ENCODE measurements at regions not wholly inside any gene's neighbourhood (a gene's known extent, or its start where the extent isn't known, plus 50 kb on each side); places are given as distances from the start of the nearest gene placed in this dataset.
"Not testable (repeated sequence)": the region's sequence is repeated elsewhere in the genome, so short reads cannot be mapped to it uniquely, and the experiment has no call there.

DNA sequence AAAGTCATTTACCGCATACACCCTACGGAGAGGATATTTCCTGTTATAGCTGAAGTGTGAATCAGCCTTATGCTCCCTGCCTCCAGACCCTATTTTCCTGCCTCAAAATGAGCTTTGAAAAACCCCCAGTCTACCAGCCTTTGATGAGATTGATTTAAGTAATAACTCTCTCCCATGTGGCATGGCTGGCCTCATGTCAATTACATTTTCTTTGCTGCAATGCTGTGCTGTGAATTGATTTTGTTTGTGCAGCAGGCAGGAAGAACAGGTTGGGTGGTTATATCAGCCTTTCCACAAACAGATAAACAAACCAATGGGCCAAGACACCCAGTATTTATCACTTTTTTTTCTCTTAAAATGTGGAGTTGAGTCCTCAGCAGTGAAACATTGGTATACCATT, 1105.5 kb upstream of the TMEM132C start:
- FAIRE-seq, result no peak

DNA sequence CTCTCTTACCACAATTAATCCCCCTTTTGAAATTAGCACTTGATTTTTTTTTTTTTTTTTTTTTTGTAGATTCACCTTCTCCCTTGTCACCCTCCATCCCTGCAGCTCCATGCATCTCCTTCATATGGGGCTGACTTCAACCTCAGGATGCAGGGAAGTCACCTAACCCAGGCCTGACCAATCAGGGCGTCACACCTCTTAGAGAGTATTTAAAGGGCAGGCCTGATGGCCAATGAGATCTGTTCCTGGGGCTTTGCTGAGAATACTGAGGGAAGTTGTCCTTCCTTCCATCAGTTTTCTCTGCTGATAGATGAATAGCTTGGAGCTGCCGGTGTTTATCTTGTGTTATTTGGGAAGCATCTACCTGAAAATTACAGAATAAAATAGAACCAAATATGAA, 1104.7 kb upstream of the TMEM132C start:
- FAIRE-seq, result no peak

DNA sequence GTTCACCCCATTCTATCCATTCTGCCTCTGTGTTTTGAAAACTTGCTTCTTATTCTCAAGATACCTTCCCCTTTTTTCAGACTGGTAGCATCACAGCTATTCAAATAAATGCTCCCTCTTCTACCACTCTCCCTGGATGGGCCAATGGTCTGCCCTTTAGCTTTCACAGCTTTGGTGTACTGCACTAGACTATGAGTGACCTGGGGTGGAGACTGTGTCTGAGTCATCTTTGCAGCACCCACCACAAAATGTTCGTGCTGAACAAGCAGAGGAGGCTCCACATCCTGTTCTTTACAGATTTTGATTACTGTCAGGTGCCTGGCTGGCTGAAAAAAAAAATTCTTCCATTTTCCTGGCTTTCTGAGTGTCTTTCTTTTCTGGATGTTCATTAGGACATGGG, 1104.1 kb upstream of the TMEM132C start:
- no peak for FAIRE-seq

DNA sequence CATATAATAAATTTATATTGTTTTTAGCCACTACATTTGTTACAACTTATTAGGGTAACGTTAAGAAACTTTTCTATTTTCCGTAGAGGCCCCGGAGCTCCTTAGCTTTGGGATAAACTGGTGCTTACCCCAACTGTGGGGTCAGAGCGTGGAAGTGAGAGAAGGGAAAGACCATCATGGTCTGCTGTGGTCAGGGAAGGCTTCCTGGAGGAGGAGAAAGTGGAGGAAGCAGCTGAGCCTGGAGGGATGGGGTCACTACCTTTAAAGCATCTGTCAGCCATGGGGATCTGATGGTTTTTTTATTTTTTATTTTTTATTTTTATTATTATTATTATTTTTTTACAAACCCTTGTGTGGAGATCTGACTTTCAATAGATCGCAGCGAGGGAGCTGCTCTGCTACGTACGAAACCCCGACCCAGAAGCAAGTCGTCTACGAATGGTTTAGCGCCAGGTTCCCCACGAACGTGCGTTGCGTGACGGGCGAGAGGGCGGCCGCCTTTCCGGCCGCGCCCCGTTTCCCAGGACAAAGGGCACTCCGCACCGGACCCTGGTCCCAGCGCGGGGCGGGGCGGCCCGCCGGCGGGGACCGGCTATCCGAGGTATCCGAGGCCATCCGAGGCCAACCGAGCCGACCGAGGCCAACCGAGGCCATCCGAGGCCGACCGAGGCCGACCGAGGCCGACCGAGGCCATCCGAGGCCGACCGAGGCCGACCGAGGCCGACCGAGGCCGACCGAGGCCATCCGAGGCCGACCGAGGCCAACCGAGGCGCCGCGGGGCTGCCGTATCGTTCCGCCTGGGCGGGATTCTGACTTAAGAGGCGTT, 1101.2 kb upstream of the TMEM132C start:
- FAIRE-seq, result no peak

DNA sequence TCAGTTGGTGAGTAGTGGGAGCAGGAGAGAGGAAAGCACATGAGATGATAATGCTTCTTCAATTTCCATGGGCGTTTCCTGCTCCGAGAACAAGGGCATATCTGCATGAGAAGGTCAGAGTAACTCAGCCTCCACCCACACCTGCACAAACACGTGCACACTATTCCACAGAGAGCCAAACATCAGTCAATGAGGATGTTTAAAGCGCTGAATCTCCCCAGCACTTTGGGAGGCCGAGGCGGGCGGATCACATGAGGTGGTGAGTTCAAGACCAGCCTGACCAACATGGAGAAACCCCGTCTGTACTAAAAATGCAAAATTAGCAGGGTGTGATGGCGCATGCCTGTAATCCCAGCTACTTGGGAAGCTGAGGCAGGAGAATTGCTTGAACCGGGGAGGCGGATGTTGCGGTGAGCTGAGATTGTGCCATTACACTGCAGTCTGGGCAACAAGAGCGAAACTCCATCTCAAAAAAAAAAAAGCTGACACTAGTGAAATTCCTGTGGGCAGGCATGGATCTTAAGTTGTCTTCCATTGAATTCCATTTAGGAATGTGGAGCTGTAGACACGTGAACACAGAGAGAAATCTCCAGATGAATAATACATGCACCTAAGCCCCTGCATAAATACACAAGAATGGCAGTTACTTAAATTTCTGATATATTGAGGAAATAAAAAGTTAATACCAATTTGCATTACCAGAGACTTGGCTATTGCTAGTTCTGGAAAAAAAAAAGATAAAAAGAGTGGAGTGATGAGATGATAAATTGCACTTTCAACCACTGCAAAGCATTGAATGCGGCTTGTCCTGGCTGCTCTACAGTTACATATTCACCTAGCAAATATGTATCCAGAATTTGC, 1097.4 kb upstream of the TMEM132C start:
- FAIRE-seq, result no peak

DNA sequence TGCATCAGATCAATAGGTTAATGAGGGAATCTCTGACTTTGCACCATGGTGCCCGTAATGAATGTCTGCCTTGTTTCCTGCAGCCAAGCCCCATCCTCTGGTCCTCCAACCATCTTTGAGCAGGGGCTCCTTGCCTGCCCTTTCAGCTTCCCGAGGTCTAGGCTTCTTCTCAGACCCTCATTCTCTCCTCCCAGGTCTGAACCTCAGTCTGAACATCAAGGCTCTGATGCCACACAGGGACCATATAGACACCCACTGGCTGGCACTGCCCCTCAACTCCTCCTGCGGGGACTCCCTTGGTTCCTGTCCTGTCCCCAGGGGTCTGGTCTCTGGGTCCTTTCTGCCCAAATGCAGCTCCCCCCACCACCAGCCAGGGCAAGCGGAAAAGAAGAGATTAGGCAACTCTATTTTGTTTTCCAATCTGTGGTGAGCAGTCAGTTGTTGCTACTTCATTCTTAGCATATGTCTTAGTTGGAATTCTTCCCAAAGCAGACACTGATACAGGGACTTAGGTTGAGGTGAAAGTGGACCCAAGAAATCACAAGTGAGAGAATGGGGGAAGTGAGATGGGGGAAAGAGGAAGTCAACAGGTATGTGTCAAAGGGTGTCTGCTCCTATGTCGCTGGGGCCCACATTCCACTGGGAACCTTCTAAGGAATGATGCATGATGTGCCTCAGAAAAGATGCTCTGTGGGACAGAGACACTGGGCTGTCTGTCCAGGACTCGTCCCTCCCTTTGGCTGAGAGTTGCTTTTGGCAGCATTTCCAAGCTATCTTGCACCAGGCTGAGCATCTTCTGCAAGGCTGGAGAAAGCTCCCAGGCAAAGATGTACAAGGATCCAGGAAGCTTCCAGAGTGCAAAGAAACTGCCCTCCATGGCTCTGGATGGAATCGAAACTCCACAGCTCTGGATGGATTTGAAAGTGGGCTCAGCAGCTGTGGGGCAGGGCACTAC, 1096.5 kb upstream of the TMEM132C start:
- no peak for FAIRE-seq

DNA sequence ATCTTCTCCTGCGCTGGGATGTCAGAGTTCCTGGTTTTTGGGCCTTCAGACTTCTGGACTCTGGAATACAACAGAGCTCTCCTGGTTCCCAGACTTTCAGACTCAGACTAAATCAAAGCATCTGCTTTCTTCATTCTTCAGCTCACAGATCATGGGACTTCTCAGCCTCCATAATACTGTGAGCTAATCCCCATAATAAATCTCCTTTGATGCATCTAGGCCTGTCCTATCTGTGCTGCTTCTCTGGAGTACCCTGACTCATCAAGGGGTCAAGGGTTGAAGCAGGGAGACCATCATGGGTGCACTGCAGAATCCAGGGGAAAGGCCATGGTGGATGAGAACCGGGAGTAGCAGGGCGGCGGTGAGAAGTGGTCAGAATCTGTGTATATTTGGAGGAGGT, 1094.1 kb upstream of the TMEM132C start:
- no peak for FAIRE-seq

DNA sequence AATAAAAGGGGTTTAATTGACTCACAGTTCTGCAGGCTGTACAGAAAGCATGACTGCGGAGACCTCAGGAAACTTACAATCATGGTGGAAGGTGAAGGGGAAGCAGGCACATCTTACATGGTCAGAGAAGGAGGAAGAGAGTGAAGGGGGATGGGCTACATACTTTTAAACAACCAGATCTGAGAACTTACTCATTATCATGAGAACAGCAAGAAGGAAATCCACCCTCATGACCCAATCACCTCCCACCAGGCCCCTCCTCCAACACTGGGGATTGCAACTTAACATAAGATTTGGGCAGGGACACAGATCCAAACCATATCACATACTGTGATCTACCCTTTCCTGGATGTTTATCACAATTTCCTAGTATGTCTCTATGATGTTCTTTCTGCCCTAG, 1093.0 kb upstream of the TMEM132C start:
- FAIRE-seq, result not testable (repeated sequence)

DNA sequence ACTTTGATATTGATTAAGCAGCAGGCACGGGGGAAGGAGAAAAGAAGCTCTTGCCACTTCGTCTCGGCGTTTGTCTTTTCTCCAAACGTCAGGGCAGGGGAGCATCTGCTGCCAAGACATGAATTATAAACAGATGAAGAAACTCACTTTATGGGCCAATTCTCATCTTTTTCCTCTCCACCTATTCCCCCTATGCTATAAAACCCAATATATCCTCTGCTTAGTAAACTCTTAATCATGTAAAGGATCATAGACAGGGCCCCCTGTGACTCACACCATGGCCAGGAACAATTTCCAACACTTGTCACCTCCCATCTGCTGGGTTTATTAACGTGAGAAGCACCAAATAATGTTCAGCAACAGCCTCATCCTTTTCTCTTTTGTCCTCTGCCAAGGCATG, 1092.1 kb upstream of the TMEM132C start:
- no peak for FAIRE-seq

DNA sequence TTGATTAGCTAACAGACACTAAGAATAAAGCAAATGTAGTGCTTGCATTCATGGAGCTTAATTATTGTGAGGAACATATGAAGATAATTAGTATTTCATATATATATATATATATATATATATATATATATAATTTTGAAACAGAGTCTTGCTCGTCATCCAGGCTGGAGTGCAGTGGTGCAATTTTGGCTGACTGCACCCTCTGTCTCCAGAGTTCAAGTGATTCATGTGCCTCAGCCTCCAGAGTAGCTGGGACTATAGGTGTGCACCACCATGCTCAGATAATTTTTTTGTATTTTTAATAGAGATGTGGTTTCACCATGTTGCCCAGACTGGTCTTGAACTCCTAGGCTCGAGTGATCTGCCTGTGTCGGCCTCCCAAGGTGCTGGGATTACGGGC, 1091.6 kb upstream of the TMEM132C start:
- FAIRE-seq, result no peak

DNA sequence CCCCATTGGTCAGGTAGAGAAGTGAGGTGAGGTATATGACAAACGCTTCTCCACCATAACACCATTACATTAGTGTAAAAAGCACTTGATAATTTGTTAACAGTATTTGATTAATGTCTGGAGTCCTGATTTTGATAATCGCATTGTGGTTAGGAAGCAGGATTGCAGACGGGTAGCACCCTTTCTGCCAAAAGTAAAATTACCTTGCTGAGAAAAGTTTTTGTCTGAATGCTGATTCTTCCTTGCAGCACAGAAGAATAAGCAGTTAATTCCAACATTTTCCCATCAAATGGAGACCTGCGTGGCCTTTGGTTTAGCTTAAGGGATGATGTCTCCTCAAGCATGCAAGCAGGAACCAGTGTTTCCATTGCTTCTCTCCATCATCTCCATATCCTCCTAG, 1090.2 kb upstream of the TMEM132C start:
- FAIRE-seq, result no peak

DNA sequence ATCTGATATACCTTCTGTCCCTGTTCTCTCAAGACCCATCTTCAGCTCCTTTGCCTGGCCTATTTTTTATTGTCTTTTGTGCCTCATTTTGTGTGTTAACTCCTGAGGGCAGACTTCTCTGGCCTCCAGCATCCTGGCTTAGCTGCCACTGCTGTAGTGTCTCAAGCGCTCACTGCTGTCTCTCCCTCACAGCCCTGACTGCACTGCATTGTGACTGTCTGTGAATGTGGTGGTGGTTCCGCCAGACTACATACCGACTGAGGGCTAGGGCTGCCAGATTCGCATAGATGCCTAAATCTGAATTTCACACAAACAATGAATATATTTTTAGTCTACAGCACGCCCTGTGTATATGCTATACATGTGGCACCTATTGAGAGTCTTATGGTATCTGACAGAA, 1088.9 kb upstream of the TMEM132C start:
- no peak for FAIRE-seq

DNA sequence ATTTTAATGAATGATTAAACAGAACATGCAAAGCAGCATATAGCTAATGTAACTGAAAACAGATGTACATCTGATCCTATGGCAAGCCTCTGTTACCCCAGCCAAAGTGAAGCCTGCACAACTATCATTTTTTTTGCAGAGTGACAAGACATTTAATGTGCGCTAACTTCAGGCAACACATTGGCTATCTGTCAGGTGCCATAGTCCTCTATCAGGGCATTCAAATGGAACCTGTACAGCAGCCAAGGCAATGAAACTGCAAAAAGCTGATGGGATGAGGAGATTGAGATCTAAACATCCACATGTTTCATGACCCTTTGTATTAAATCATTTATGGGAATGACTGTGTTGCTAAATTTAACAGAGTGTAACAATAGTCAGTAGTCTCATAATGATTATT, 1088.5 kb upstream of the TMEM132C start:
- FAIRE-seq, result no peak

DNA sequence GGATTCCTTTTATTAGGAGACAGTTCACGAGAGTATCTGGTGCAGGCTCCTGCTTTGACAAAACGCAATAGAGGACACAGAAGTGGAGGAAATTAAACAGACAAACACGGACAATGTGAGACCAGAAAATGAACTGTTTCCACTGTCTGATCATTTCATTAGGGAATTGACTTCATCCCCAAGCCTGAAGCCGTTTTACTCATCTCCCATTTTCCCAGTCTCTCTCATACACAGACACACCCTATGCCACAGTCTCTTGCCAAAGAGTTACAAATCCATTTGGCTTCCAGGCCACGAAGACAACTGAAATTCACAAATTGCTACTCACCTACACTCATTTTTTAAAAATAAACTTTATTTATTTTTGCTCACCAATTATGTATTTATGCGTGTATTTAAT, 1087.8 kb upstream of the TMEM132C start:
- FAIRE-seq, result no peak

DNA sequence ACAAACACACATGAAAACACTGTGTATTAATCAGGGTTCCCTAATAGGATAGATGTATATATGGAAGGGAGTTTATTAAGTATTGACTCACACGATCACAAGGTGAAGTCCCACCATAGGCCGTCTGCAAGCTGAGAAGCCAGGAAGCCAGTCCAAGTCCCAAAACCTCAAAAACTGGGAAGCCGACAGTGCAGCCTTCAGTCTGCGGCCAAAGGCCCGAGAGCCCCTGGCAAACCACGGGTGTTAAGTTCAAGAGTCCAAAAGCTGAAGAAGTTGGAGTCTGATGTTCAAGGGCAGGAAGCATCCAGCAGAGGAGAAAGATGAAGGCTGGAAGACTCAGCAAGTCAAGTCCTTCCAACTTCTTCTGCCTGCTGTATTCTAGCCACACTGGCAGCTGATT, 1085.0 kb upstream of the TMEM132C start:
- no peak for FAIRE-seq

DNA sequence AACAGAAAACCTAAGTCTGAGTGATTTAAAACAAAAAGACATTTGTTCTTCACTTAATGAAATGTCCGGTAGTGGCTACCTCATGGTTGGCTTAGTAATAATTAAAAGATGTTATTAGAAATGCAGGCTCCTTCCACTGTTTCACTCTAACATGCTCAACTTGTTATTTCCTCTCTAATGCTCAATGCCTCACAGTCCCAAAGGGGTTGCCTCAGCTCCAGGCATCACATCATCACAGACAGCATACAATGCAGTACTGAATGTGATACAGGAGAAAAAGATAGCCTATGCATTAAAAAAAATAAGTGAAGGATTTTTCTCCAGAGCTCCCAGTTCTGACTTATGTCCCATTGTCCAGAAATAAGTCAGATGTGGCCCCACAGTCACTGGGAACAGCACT, 1077.0 kb upstream of the TMEM132C start:
- FAIRE-seq, result no peak

DNA sequence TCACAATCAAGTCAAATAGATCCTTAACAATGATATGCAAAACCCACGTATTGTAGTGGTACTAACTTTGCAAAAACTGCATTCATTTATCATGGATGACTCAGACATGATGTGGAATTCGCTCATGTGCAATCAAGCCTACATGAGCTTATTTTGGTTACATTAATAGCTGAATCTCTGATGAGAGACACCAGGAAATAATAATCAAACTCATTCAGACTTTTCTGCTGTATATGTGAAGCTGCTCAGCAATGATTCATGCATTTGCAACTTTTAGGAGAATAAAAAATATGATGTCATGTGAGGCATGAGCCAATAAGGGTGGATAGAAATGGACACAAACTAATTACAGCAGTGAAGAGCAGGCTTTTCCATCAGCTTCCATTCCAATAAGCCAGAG, 1075.8 kb upstream of the TMEM132C start:
- FAIRE-seq, result no peak

DNA sequence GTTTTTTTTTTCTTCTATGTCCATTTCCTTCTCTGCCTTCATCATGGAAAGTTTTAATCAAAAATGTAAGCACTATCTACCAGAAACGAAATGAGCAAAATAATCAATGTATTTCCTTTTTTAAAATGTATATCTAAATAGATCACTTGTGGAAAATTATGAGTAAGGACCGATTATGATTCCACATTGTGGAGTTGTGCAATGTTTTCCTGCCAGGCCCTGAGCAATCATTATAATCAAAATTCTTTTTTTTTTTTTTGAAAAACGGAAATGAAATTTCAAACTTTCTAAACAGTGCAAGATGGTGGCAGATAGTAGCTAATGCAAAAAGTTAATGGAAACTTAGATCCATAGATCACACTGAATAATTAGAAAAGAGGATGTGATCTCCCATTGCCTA, 1074.6 kb upstream of the TMEM132C start:
- no peak for FAIRE-seq

DNA sequence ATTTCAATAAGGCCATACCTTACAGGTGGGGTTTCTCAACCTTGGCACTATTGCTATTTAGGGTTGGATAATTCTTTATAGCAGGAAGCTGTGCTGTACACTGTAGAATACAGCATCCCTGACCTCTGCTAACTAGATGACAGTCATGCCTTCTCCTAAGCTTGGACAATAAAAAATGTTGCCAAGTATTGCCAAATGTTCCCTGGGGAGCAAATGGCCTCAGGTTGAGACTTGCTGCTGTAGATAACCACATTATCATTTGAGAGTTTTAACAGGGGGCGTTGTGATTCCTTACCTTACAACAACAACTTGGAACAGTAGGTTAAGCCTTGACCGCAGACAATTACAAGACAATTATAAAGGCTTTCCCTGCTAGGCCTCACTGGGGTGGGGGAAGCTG, 1073.6 kb upstream of the TMEM132C start:
- no peak for FAIRE-seq

DNA sequence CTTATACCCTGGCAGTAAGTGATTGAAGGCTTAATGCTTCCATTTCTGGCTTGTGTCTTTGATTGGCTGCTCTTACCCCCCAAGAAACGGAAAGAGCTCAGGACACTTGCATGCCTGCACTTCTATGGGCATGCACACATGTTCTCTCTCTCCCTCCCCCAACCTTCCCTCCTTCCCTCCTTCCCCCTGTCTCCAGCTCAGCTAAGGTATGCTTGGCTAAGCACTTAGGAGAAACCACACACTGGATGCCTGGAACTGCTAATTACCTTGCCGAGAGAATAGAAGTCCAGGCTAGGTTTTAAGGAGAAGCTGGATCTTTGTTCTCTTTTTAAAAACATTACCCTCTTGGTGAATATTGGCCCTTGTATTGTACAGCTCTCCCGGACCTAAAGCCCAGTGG, 1072.8 kb upstream of the TMEM132C start:
- FAIRE-seq, result no peak

DNA sequence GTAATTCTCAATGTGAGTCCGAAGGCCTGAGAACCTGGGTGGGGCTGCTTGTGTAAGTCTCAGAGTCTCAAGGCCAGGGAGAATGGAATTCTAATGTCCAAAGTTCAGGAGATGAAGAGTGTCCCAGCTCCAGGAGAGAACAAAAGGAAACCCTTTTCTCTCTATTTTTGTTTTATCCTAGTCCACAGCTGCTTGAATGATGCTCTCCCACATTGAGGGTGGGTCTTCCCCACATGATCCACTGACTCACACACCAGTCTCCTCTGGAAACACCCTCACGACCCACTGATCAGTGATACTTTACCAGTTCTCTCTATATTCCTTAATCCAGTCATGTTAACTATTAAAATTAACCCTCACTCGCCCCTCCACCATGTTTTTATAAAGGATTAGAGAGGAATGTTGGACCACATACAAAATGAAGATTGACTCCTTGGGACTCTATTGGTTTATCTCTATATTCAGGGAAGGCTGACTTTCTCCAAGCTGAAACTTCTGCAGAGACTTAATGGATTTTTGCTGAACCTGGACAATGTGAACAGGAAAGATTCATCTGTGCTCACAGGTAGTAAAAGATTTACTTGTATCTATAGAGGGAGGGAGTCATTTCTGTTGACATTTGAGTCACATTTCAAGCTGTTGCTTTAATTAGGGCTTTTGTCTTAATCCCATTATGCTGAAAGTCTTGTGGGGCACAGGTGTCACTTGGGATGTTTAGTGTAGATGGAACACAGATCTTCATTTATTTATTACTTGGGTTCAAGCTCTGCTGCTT, 1061.0 kb upstream of the TMEM132C start:
- FAIRE-seq, result no peak

DNA sequence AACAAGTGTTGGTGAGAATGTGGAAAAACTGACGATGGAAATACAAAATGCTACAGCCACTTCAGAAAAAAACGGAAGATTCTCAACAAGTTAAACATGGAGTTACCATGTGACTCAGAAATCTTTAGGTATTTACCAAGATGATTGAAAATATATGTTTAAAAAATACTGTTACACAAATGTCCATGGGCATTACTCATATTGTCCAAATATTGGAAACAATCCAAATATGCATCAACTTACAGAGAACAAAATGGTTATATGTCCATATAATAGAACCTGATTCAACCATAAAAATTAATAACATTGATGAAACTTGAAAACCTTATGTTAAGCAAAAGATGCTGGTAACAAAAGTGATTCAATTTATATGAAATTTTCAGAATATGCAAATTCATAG, 1057.7 kb upstream of the TMEM132C start:
- FAIRE-seq, result no peak

Measured in colon (tissue), 2 donors.